ENCODE measurements at regions not wholly inside any gene's neighbourhood (a gene's known extent, or its start where the extent isn't known, plus 50 kb on each side); places are given as distances from the start of the nearest gene placed in this dataset.

- DNase-seq = no peak
These were observed 236.6 kb upstream of the CTNNB1 start for GRCh38 chr3:40962721-40963120.

- DNase-seq = no peak
These were observed 230.6 kb upstream of the CTNNB1 start for GRCh38 chr3:40968666-40969065.

GRCh38 chr3:40969341-40969740 is 230.0 kb upstream of the CTNNB1 start:
- DNase-seq = no peak

GRCh38 chr3:40969756-40970466 is 229.4 kb upstream of the CTNNB1 start:
- DNase-seq = no peak

- DNase-seq = peak; percentile 45
These were observed 227.8 kb upstream of the CTNNB1 start for GRCh38 chr3:40971191-40972168.

GRCh38 chr3:40972350-40972749 is 227.0 kb upstream of the CTNNB1 start:
- DNase-seq = no peak

- no peak for DNase-seq
These were observed 226.2 kb upstream of the CTNNB1 start for GRCh38 chr3:40973141-40973540.

- DNase-seq = no peak
These were observed 223.6 kb upstream of the CTNNB1 start for GRCh38 chr3:40975711-40976121.

GRCh38 chr3:40976241-40976640 is 223.1 kb upstream of the CTNNB1 start:
- no peak for DNase-seq

- DNase-seq = no peak
These were observed 220.9 kb upstream of the CTNNB1 start for GRCh38 chr3:40978442-40978841.

GRCh38 chr3:40979962-40980361 is 219.3 kb upstream of the CTNNB1 start:
- no peak for DNase-seq

- DNase-seq = peak; percentile 42
These were observed 218.8 kb upstream of the CTNNB1 start for GRCh38 chr3:40980467-40980866.

- DNase-seq = no peak
These were observed 214.1 kb upstream of the CTNNB1 start for GRCh38 chr3:40985195-40985594.

- DNase-seq = no peak
These were observed 210.8 kb upstream of the CTNNB1 start for GRCh38 chr3:40988468-40988867.

- no peak for DNase-seq
These were observed 209.9 kb upstream of the CTNNB1 start for GRCh38 chr3:40989141-40990061.

GRCh38 chr3:40990062-40990456 is 209.2 kb upstream of the CTNNB1 start:
- DNase-seq = no peak

- DNase-seq = no peak
These were observed 207.3 kb upstream of the CTNNB1 start for GRCh38 chr3:40992023-40992422.

- no peak for DNase-seq
These were observed 204.7 kb upstream of the CTNNB1 start for GRCh38 chr3:40994611-40995010.

- no peak for DNase-seq
These were observed 204.0 kb upstream of the CTNNB1 start for GRCh38 chr3:40995271-40995670.

GRCh38 chr3:40996382-40996781 is 202.9 kb upstream of the CTNNB1 start:
- no peak for DNase-seq

- no peak for DNase-seq
These were observed 202.2 kb upstream of the CTNNB1 start for GRCh38 chr3:40996827-40997710.

All from stimulated activated CD4-positive, alpha-beta T cell treated with anti-CD3 and anti-CD28 coated beads, Interleukin-15, amount 100 ng/mL, for 24 hours (primary cell).